Activated naive CD4-positive, alpha-beta T cell treated with anti-CD3 and anti-CD28 coated beads, Interleukin-2, amount 50 U/mL, for 24 hours (primary cell): ENCODE measurements at regions not wholly inside any gene's neighbourhood (a gene's known extent, or its start where the extent isn't known, plus 50 kb on each side); places are given as distances from the start of the nearest gene placed in this dataset.
"Not testable (repeated sequence)": the region's sequence is repeated elsewhere in the genome, so short reads cannot be mapped to it uniquely, and the experiment has no call there.

Experiments used
- H3K27ac Mint-ChIP-seq: one replicate; pipeline ENCODE4 v1.8.0; 2021; ENCODE audit warnings: mild to moderate bottlenecking, mixed read lengths
- H3K27me3 Mint-ChIP-seq: one replicate; pipeline ENCODE4 v1.8.0; 2021; ENCODE audit warnings: mixed read lengths
- H3K36me3 Mint-ChIP-seq: one replicate; pipeline ENCODE4 v1.8.0; 2021; ENCODE audit warnings: mixed read lengths
- H3K4me1 Mint-ChIP-seq: one replicate; pipeline ENCODE4 v1.8.0; 2021; ENCODE audit warnings: mixed read lengths
- H3K4me3 Mint-ChIP-seq: one replicate; pipeline ENCODE4 v1.8.0; 2021; ENCODE audit warnings: mild to moderate bottlenecking, mixed read lengths
- H3K9me3 Mint-ChIP-seq: one replicate; pipeline ENCODE4 v1.8.0; 2021; ENCODE audit warnings: mixed read lengths

DNA sequence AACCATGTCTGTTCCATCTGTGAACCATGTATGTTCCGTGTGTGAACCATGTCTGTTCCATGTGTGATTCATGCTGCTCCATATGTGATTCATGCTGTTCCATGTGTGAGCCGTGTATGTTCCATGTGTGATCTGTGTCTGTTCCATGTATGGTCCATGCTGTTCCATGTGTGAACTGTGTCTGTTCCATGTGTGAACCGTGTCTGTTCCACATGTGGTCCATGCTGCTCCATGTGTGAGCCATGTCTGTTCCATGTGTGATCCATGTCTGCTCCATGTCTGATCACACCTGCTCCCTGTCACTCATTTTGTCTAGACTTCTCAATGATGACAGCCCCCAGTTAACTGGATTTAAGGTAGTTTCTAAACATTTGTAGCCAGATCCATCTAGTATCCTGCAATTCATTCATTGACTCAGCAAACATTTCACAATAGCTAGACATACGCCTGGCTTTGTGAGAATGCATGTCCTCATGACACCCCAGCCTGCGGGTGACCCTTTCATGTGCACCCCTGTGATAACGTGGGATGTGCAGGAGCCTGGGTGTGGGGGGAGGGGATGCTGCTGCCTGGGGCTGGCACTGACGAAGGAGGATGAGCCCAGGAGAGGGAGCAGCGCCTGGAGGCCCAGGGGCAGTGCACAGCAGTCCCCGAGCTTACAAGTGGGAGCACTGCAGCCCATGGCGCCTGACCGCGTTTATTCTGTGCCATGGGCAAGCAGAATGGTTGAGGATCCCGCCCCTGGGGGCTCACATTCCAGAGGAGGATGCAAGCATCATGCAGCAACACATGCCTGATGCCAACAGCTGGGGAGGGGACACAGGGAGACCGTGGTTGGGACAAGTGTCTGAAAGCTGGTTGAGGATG lies 74.1 kb upstream of the METTL9 start:
- H3K27ac Mint-ChIP-seq, H3K4me3 Mint-ChIP-seq, H3K9me3 Mint-ChIP-seq, H3K36me3 Mint-ChIP-seq, H3K4me1 Mint-ChIP-seq, H3K27me3 Mint-ChIP-seq: not testable (repeated sequence)

GRCh38 chr16:21525956-21526922 lies 73.1 kb upstream of the METTL9 start:
- H3K9me3 Mint-ChIP-seq, H3K27ac Mint-ChIP-seq, H3K4me1 Mint-ChIP-seq, H3K4me3 Mint-ChIP-seq, H3K36me3 Mint-ChIP-seq, H3K27me3 Mint-ChIP-seq: not testable (repeated sequence)

- no peak overlapping the region for H3K27ac Mint-ChIP-seq
- no peaks in the 10 kb centered on the region for H3K9me3 Mint-ChIP-seq
- H3K4me3 Mint-ChIP-seq: no peak overlapping the region
- no peaks in the 10 kb centered on the region for H3K4me1 Mint-ChIP-seq
- H3K27me3 Mint-ChIP-seq: no peaks in the 10 kb centered on the region
- no peaks in the 10 kb centered on the region for H3K36me3 Mint-ChIP-seq
These were observed 72.2 kb upstream of the METTL9 start for GRCh38 chr16:21526923-21527807.

DNA sequence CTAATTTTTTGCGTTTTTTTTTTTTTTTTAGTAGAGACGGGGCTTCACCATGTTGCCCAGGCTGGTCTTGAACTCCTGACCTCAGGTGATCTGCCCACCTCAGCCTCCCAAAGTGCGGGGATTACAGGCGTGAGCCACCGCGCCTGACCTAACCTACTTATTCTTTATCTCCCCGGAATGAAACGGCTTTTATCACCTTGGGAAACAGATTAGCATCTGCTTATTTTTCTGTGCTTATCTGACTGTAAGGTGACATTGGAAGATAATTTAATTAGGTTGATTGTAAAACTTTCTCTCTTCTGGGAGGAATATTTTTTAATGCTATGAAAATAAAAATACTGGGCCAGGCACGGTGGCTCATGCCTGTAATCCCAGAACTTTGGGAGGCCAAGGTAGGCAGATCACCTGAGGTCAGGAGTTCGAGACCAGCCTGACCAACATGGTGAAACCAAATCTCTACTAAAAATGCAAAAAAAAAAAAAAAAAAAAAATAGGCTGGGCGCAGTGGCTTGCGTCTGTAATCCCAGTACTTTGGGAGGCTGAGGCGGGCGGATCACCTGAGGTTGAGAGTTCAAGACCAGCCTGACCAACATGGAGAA lies 70.2 kb upstream of the METTL9 start:
- not testable (repeated sequence) for H3K4me1 Mint-ChIP-seq, H3K9me3 Mint-ChIP-seq, H3K27ac Mint-ChIP-seq, H3K27me3 Mint-ChIP-seq, H3K36me3 Mint-ChIP-seq, H3K4me3 Mint-ChIP-seq

GRCh38 chr16:21530729-21531383 lies 68.5 kb upstream of the METTL9 start:
- H3K27me3 Mint-ChIP-seq, H3K4me3 Mint-ChIP-seq, H3K9me3 Mint-ChIP-seq, H3K36me3 Mint-ChIP-seq, H3K4me1 Mint-ChIP-seq: not testable (repeated sequence)
- H3K27ac Mint-ChIP-seq: peak overlapping the region; percentile 59

- H3K36me3 Mint-ChIP-seq, H3K9me3 Mint-ChIP-seq, H3K4me1 Mint-ChIP-seq, H3K27me3 Mint-ChIP-seq, H3K27ac Mint-ChIP-seq, H3K4me3 Mint-ChIP-seq: not testable (repeated sequence)
These were observed 66.4 kb upstream of the METTL9 start for GRCh38 chr16:21532996-21533395.

DNA sequence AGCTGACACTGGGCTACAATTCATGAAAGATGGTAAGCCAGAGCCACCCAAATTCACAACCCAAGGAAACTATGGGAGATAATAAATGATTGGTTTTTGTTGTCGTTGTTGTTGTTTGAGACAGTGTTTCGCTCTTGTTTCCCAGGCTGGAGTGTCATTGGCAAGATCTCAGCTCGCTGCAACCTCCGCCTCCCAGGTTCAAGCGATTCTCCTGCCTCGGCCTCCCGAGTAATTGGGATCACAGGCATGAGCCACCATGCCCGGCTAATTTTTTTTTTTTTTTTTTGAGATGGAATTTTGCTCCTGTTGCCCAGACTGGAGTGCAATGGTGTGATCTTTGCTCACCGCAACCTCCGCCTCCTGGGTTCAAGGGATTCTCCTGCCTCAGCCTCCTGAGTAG lies 65.9 kb upstream of the METTL9 start:
- H3K4me1 Mint-ChIP-seq, H3K27ac Mint-ChIP-seq, H3K9me3 Mint-ChIP-seq, H3K36me3 Mint-ChIP-seq, H3K4me3 Mint-ChIP-seq, H3K27me3 Mint-ChIP-seq: not testable (repeated sequence)

- H3K9me3 Mint-ChIP-seq, H3K27ac Mint-ChIP-seq, H3K4me3 Mint-ChIP-seq, H3K27me3 Mint-ChIP-seq, H3K36me3 Mint-ChIP-seq, H3K4me1 Mint-ChIP-seq: not testable (repeated sequence)
These were observed 64.8 kb upstream of the METTL9 start for GRCh38 chr16:21534561-21534960.

GRCh38 chr16:21535201-21535600 lies 64.2 kb upstream of the METTL9 start:
- H3K4me1 Mint-ChIP-seq: peaks cover 11% of the 10 kb centered on the region
- H3K4me3 Mint-ChIP-seq, H3K27me3 Mint-ChIP-seq, H3K9me3 Mint-ChIP-seq, H3K27ac Mint-ChIP-seq, H3K36me3 Mint-ChIP-seq: not testable (repeated sequence)

DNA sequence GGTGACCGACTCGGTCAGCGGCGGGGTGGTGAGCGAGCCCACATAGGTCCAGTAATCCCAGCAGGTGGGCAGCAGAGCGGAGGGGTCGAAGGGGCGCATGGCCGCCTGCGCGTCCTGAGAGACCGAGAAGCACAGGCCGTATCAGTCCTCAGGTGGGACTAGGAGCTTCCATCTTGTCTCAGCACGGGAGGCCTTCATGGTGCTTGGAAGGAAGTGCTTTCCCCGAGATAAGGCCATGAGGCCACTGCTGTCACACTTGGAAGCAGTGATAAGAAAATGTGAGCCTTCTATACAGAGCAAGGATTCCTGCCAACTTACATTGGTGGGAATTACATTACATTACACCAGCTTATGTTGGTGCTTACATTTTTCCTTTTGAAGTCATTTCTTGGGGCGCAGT lies 62.6 kb upstream of the METTL9 start:
- H3K36me3 Mint-ChIP-seq: not testable (repeated sequence)

DNA sequence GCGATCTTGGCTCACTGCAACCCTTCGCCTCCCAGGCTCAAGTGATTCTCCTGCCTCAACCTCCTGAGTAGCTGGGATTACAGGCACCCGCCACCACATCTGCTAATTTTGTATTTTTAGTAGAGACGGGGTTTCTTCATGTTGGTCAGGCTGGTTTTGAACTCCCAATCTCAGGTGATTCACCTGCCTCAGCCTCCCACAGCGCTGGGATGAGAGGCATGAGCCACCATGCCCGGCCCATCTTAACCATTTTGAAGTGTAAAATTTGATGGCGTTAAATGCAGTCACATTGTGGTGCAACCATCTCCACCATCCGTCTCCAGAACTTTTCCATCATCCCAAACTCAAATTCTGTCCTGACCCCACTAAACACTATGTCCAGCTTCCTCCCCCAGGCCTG lies 61.8 kb upstream of the METTL9 start:
- peaks cover 20% of the 10 kb centered on the region for H3K4me1 Mint-ChIP-seq
- not testable (repeated sequence) for H3K27me3 Mint-ChIP-seq, H3K27ac Mint-ChIP-seq, H3K4me3 Mint-ChIP-seq, H3K36me3 Mint-ChIP-seq, H3K9me3 Mint-ChIP-seq

More for the DNA sequence above, 62.6 kb upstream of the METTL9 start:
- not testable (repeated sequence) for H3K4me3 Mint-ChIP-seq, H3K27me3 Mint-ChIP-seq, H3K27ac Mint-ChIP-seq, H3K9me3 Mint-ChIP-seq
- H3K4me1 Mint-ChIP-seq: peaks cover 20% of the 10 kb centered on the region

GRCh38 chr16:21539107-21539618 lies 60.2 kb upstream of the METTL9 start:
- H3K36me3 Mint-ChIP-seq, H3K9me3 Mint-ChIP-seq, H3K4me3 Mint-ChIP-seq, H3K27me3 Mint-ChIP-seq: not testable (repeated sequence)
- peak overlapping the region; percentile 55 for H3K27ac Mint-ChIP-seq
- peaks cover 20% of the 10 kb centered on the region for H3K4me1 Mint-ChIP-seq

DNA sequence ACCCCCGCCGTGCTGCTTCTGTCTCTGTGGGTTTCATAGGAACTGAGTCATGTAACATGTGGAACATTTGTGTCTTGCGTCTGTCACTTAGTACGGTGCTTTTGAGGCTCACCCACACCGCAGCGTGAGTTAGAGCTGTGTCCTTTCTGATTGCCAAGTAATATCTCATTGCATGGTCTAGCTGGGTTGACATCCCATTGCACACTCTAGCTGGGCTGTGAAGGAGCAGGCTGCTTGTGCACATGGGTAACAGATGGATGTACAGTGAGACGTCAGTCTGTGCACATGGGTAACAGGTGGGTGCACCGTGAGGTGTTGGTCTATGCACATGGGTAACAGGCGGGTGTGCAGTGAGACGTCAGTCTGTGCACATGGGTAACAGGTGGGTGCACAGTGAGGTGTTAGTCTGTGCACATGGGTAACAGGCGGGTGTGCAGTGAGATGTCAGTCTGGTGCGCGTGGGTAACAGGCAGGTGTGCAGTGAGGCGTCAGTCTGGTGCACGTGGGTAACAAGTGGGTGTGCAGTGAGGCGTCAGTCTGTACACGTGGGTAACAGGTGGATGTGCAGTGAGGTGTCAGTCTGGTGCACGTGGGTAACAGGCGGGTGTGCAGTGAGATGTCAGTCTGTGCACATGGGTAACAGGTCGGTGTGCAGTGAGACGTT lies 58.5 kb upstream of the METTL9 start:
- Mint-ChIP-seq H3K27ac (peak overlapping the region; percentile 74), H3K4me1 (peaks cover 20% of the 10 kb centered on the region), H3K4me3 (peak overlapping the region; percentile 46)
- H3K27me3 Mint-ChIP-seq, H3K9me3 Mint-ChIP-seq, H3K36me3 Mint-ChIP-seq: not testable (repeated sequence)

DNA sequence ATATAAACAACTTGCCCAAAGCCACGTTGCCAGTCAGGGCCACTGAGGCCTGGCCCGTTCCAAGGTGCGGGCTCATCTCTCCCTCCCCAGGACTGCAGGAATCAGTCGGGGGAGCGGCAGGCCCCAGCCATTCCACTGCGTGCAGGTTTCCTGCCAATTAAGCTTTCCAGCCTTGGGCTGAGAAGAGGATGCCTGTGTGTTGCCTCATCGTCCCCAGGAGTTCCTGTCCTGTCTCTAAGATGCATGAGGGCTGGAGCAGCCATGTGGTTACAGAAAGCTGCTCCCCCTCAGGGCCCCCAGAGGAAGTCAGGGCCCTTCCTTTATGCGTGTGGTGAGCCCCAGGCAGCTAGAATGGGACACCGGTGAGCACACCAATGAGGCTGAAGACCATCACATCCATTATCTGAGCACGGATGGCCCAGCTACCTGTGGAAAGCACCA lies 57.7 kb upstream of the METTL9 start:
- H3K36me3 Mint-ChIP-seq, H3K27ac Mint-ChIP-seq, H3K4me3 Mint-ChIP-seq, H3K27me3 Mint-ChIP-seq, H3K9me3 Mint-ChIP-seq: not testable (repeated sequence)
- peaks cover 20% of the 10 kb centered on the region for H3K4me1 Mint-ChIP-seq
